OCI-LY7 (cell line): ENCODE measurements at regions not wholly inside any gene's neighbourhood (a gene's known extent, or its start where the extent isn't known, plus 50 kb on each side); places are given as distances from the start of the nearest gene placed in this dataset.
"Not testable (repeated sequence)": the region's sequence is repeated elsewhere in the genome, so short reads cannot be mapped to it uniquely, and the experiment has no call there.

Source experiments
- BruUV-seq: library from RNA; stranded (reverse); fragments of 400-500 nt; replicated peaks from 2 replicates; lab custom pipeline; 2021; lab: Mats Ljungman, UMichigan
- CTCF ChIA-PET: fragments of 300-600 bp; sonication (Branson Sonifier 250); formaldehyde crosslinking; loops from one replicate; lab custom pipeline; 2022; ENCODE audit warnings: antibody characterized with exemption; ENCODE audit not compliant: unreplicated experiment; lab: Charles Lee
- POLR2A ChIA-PET: fragments of 300-600 bp; sonication (Branson Sonifier 250); formaldehyde crosslinking; loops from one replicate; lab custom pipeline; 2022; ENCODE audit warnings: antibody characterized with exemption; lab: Charles Lee
- DNase-seq: peaks from one replicate; pipeline ENCODE4 v3.0.0-alpha.2; 2015; ENCODE audit warnings: low spot score
- H2AFZ ChIP-seq: fragments of 200-600 bp; sonication (generic), shearing (Covaris generic); 2 replicates; pipeline ENCODE4 v1.6.1; 2014; ENCODE audit warnings: mild to moderate bottlenecking, antibody characterized with exemption, low read length, moderate library complexity
- H3K27ac ChIP-seq: fragments of 200-600 bp; sonication (generic); 2 replicates; pipeline ENCODE4 v1.5.1; 2014; ENCODE audit warnings: mixed run types, low read depth, mild to moderate bottlenecking, moderate library complexity, low read length, inconsistent platforms; ENCODE audit not compliant: poor library complexity, severe bottlenecking
- H3K36me3 ChIP-seq: fragments of 200-600 bp; sonication (generic); 2 replicates; pipeline ENCODE4 v1.6.1; 2014; ENCODE audit warnings: mild to moderate bottlenecking, antibody characterized with exemption, low read length, moderate library complexity, mixed read lengths; ENCODE audit not compliant: insufficient read depth
- H3K4me1 ChIP-seq: fragments of 200-600 bp; sonication (generic); 2 replicates; pipeline ENCODE4 v1.5.1; 2014; ENCODE audit warnings: mild to moderate bottlenecking, low read length; ENCODE audit not compliant: insufficient read depth, poor library complexity, severe bottlenecking
- H3K4me2 ChIP-seq: fragments of 200-600 bp; sonication (generic); 2 replicates; pipeline ENCODE4 v1.6.1; 2014; ENCODE audit warnings: mild to moderate bottlenecking, low read length
- H3K4me3 ChIP-seq: fragments of 200-600 bp; sonication (generic); 2 replicates; pipeline ENCODE4 v1.5.1; 2014; ENCODE audit warnings: mild to moderate bottlenecking, low read depth, low read length; ENCODE audit not compliant: poor library complexity, severe bottlenecking
- H3K79me2 ChIP-seq: fragments of 200-600 bp; sonication (generic); 2 replicates; pipeline ENCODE4 v1.6.1; 2016; ENCODE audit warnings: low read depth, mild to moderate bottlenecking, low read length, moderate library complexity, mixed read lengths; ENCODE audit not compliant: insufficient read depth
- H3K9me2 ChIP-seq: fragments of 200-600 bp; sonication (generic); 2 replicates; pipeline ENCODE4 v1.6.1; 2016; ENCODE audit warnings: mild to moderate bottlenecking, low read length, mixed read lengths; ENCODE audit not compliant: insufficient read depth
- H3K9me3 ChIP-seq: fragments of 200-600 bp; sonication (generic); 2 replicates; pipeline ENCODE4 v1.6.1; 2014; ENCODE audit warnings: mild to moderate bottlenecking, mixed run types, low read length, mixed read lengths
- H4K20me1 ChIP-seq: fragments of 200-600 bp; sonication (generic); 2 replicates; pipeline ENCODE4 v1.6.1; 2014; ENCODE audit warnings: mild to moderate bottlenecking, antibody characterized with exemption, low read length, moderate library complexity, mixed read lengths; ENCODE audit not compliant: insufficient read depth
- EZH2phosphoT487 ChIP-seq: fragments of 200-600 bp; sonication (generic); IDR thresholded peaks from 2 replicates; pipeline ENCODE4 v1.6.1; 2018; ENCODE audit warnings: low read depth, borderline replicate concordance, mild to moderate bottlenecking, mixed run types, antibody characterized with exemption, low read length, moderate library complexity, mixed read lengths
- intact Hi-C: fragments of 100-400 bp; cut with micrococcal nuclease; formaldehyde crosslinking; loops from one replicate; pipeline ENCODE4 v1.10.0; 2022; ENCODE audit not compliant: unreplicated experiment
- TF ChIP-seq, protein P1 (sequence below): fragments of 200-600 bp; sonication (generic); conservative IDR thresholded peaks from 2 replicates; pipeline ENCODE4 v1.5.1; 2014; ENCODE audit warnings: mild to moderate bottlenecking, antibody characterized with exemption, low read length, moderate library complexity, mixed read lengths

DNA sequence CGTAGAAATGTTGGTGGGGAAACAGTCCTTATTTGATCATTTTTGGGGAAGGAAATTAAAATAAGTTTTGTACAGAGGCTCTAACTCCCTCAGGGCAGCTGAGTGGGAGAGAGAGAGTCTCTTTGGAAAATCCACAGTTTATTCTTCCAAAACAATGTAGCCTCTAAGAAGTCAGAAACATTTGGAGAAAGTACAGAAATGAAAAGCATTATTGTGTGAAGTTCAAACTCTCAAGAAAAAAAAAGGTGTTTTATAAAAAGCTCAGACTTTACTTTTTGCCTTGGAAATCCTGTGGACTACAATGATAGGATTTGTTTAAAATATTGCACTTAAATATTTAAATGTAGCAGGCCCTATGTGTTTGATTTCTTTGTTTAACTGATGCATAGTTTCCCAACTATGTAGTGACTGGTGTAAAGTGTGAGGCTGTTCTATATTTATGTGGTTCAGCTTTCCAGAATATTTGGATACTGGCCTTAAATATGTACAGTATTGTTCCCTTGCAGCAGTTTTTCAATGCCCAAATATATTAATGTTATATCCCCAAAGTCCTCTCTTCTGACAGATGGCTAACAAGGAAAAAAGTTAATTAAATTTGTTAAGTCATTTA lies 82.0 kb upstream of the OTOGL start:
- POLR2A ChIA-PET = interaction anchor here (0.8 to 1.3 kb wide), 4 partner anchors 11 to 498 kb away, joined by 3 to 6 read pairs (median 4); no protein-coding TSS in a partner anchor
- no TSS peak for BruUV-seq
- TF ChIP-seq, protein P1, sequence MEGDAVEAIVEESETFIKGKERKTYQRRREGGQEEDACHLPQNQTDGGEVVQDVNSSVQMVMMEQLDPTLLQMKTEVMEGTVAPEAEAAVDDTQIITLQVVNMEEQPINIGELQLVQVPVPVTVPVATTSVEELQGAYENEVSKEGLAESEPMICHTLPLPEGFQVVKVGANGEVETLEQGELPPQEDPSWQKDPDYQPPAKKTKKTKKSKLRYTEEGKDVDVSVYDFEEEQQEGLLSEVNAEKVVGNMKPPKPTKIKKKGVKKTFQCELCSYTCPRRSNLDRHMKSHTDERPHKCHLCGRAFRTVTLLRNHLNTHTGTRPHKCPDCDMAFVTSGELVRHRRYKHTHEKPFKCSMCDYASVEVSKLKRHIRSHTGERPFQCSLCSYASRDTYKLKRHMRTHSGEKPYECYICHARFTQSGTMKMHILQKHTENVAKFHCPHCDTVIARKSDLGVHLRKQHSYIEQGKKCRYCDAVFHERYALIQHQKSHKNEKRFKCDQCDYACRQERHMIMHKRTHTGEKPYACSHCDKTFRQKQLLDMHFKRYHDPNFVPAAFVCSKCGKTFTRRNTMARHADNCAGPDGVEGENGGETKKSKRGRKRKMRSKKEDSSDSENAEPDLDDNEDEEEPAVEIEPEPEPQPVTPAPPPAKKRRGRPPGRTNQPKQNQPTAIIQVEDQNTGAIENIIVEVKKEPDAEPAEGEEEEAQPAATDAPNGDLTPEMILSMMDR = no peak
- no peak for TF ChIP-seq EZH2phosphoT487
- H3K9me2 ChIP-seq = no peaks in the 10 kb centered on the region
- H3K36me3 ChIP-seq = no peaks in the 10 kb centered on the region
- CTCF ChIA-PET = interaction anchor here (0.5 kb wide), 1 partner anchor 346 kb away, joined by 3 read pairs; no protein-coding TSS in a partner anchor
- no peaks in the 10 kb centered on the region for H3K4me1 ChIP-seq
- no peaks in the 10 kb centered on the region for H3K79me2 ChIP-seq
- no peak for DNase-seq
- H3K27ac ChIP-seq = no peak overlapping the region
- no peaks in the 10 kb centered on the region for H3K9me3 ChIP-seq
- H4K20me1 ChIP-seq = no peaks in the 10 kb centered on the region
- intact Hi-C loops = no loop called here
- H3K4me3 ChIP-seq = no peak overlapping the region
- no peak overlapping the region for H2AFZ ChIP-seq
- H3K4me2 ChIP-seq = no peak overlapping the region

DNA sequence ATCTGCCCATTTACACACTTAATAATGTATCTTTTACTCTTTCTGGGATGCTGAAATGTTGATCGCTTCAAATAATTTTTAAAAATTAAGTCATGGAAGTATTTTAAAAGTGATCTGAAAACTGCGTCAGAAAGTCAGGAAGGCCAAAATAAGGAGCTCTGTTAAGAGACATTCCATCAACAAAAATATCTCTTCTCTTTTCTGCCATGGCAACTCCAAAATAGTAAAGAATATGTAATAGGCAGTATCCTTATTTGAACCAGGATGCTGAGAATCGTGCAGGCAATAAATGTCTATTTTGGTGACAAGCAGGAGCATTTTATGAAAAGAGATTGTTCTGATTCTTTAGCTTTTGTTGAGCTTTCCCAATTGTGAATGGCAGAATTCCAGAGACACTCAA lies 81.8 kb upstream of the PPP1R12A start:
- Histone ChIP-seq H4K20me1 (no peaks in the 10 kb centered on the region), H3K4me1 (no peaks in the 10 kb centered on the region), H3K79me2 (no peaks in the 10 kb centered on the region), H3K9me3 (no peaks in the 10 kb centered on the region), H3K27ac (no peak overlapping the region), H3K36me3 (no peaks in the 10 kb centered on the region), H3K9me2 (no peaks in the 10 kb centered on the region), H2AFZ (no peak overlapping the region), H3K4me3 (no peak overlapping the region), H3K4me2 (no peak overlapping the region)
- ChIA-PET POLR2A (interaction anchor here (0.7 to 1.3 kb wide), 4 partner anchors 11 to 1133 kb away, joined by 3 to 6 read pairs (median 4); no protein-coding TSS in a partner anchor), CTCF (interaction anchor here (0.5 kb wide), 1 partner anchor 347 kb away, joined by 3 read pairs; no protein-coding TSS in a partner anchor)
- TF ChIP-seq, protein P1 = no peak
- TF ChIP-seq EZH2phosphoT487 = no peak
- BruUV-seq = no TSS peak
- no peak for DNase-seq
- intact Hi-C loops = no loop called here

DNA sequence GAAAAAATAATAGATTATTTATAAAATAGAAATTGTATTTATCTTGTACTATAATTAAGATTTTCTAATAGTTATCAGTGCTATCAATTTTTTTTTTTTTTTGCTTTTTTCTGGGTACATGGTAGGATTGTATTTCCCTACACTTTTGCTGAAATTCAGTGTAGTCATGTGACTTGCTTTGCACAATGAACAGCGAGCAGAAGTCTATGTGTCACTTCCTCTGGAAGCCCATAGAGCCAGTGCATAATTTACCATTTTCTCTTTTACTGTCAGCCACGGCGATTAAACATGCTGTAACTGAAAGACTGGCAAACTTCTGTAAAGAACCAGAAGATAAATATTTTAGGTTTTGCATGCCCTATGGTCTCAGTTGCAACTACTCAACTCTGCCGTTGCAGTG lies 80.8 kb upstream of the PPP1R12A start:
- Histone ChIP-seq H3K4me2 (no peak overlapping the region), H3K9me3 (no peaks in the 10 kb centered on the region), H2AFZ (no peak overlapping the region), H3K4me1 (no peaks in the 10 kb centered on the region), H3K4me3 (no peak overlapping the region), H3K79me2 (no peaks in the 10 kb centered on the region), H4K20me1 (no peaks in the 10 kb centered on the region), H3K9me2 (no peaks in the 10 kb centered on the region), H3K27ac (no peak overlapping the region), H3K36me3 (no peaks in the 10 kb centered on the region)
- TF ChIP-seq, protein P1 = no peak
- no peak for TF ChIP-seq EZH2phosphoT487
- BruUV-seq = no TSS peak
- ChIA-PET CTCF (no interaction called here), POLR2A (interaction anchor here (0.7 kb wide), 2 partner anchors 1134 to 1147 kb away, joined by 3 read pairs; no protein-coding TSS in a partner anchor)
- DNase-seq = no peak
- intact Hi-C loops = no loop called here

DNA sequence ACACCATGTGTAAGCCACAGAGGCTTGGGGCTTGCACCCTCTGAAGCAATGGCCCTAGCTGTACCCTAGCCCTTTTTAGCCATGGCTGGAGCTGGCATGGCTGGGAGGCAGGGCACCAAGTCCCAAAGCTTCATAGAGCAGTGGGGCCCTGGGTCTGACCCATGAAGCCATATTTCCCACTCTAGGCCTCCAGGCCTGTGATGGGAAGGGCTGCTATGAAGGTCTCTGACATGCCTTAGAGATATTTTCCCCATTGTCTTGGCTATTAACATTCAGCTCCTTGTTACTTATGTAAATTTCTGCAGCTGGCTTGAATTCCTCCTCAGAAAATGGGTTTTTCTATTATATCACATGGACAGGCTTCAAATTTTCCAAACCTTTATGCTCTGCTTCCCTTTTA lies 68.8 kb upstream of the PPP1R12A start:
- H2AFZ ChIP-seq, H3K9me3 ChIP-seq, DNase-seq, POLR2A ChIA-PET, H3K4me1 ChIP-seq, H3K27ac ChIP-seq, CTCF ChIA-PET, H3K79me2 ChIP-seq, H3K9me2 ChIP-seq, H3K36me3 ChIP-seq, intact Hi-C loops, H4K20me1 ChIP-seq, BruUV-seq, H3K4me2 ChIP-seq, H3K4me3 ChIP-seq: not testable (repeated sequence)
